BLaER1 (cell line): ENCODE measurements at regions not wholly inside any gene's neighbourhood (a gene's known extent, or its start where the extent isn't known, plus 50 kb on each side); places are given as distances from the start of the nearest gene placed in this dataset.

Experiments
- H3K27ac ChIP-seq: shearing (Covaris generic); formaldehyde crosslinking; 2 replicates; pipeline ENCODE4 v1.8.1; 2022
- H3K27me3 ChIP-seq: shearing (Covaris generic); formaldehyde crosslinking; 2 replicates; pipeline ENCODE4 v1.8.1; 2022
- H3K36me3 ChIP-seq: shearing (Covaris generic); formaldehyde crosslinking; 2 replicates; pipeline ENCODE4 v1.8.1; 2022
- H3K4me1 ChIP-seq: shearing (Covaris generic); formaldehyde crosslinking; 2 replicates; pipeline ENCODE4 v1.8.1; 2022
- H3K4me2 ChIP-seq: shearing (Covaris generic); formaldehyde crosslinking; 2 replicates; pipeline ENCODE4 v1.8.1; 2022
- H3K4me3 ChIP-seq: shearing (Covaris generic); formaldehyde crosslinking; 2 replicates; pipeline ENCODE4 v1.8.1; 2022
- H3K9ac ChIP-seq: shearing (Covaris generic); formaldehyde crosslinking; 2 replicates; pipeline ENCODE4 v1.8.1; 2022
- H3K9me3 ChIP-seq: shearing (Covaris generic); formaldehyde crosslinking; 2 replicates; pipeline ENCODE4 v1.8.1; 2022
- H4K20me1 ChIP-seq: shearing (Covaris generic); formaldehyde crosslinking; 2 replicates; pipeline ENCODE4 v1.8.1; 2022
- Cebpa-rat ChIP-seq: shearing (Covaris generic); IDR thresholded peaks from 2 replicates; pipeline ENCODE4 v1.8.1; 2022

- no peaks in the 10 kb centered on the region for H3K36me3 ChIP-seq
- H4K20me1 ChIP-seq = no peaks in the 10 kb centered on the region
- no peak overlapping the region for H3K4me2 ChIP-seq
- H3K27ac ChIP-seq = no peak overlapping the region
- H3K4me3 ChIP-seq = no peak overlapping the region
- H3K4me1 ChIP-seq = 0 out of 2 replicates have a peak, but pooled peaks cover 7% of the 10 kb centered on the region
- no peak overlapping the region for H3K9ac ChIP-seq
- H3K27me3 ChIP-seq = no peaks in the 10 kb centered on the region
- TF ChIP-seq Cebpa-rat = no peak
- peaks cover 29% of the 10 kb centered on the region for H3K9me3 ChIP-seq
Observed at GRCh38 chr16:14338236-14338635, 267.1 kb downstream of the MRTFB start.

- H3K27ac ChIP-seq = no peak overlapping the region
- no peak overlapping the region for H3K4me3 ChIP-seq
- H3K36me3 ChIP-seq = no peaks in the 10 kb centered on the region
- no peaks in the 10 kb centered on the region for H4K20me1 ChIP-seq
- H3K4me1 ChIP-seq = 0 out of 2 replicates have a peak, but pooled peaks cover 7% of the 10 kb centered on the region
- no peak overlapping the region for H3K9ac ChIP-seq
- H3K4me2 ChIP-seq = no peak overlapping the region
- no peaks in the 10 kb centered on the region for H3K27me3 ChIP-seq
- peaks cover 22% of the 10 kb centered on the region for H3K9me3 ChIP-seq
- no peak for TF ChIP-seq Cebpa-rat
Observed at GRCh38 chr16:14337303-14338191, 266.4 kb downstream of the MRTFB start.

- Histone ChIP-seq H3K9me3 (peaks cover 4% of the 10 kb centered on the region), H3K27ac (no peak overlapping the region), H3K27me3 (no peaks in the 10 kb centered on the region), H3K9ac (no peak overlapping the region), H3K4me1 (0 out of 2 replicates have a peak, but pooled peaks cover 7% of the 10 kb centered on the region), H3K4me3 (no peak overlapping the region), H4K20me1 (no peaks in the 10 kb centered on the region), H3K36me3 (no peaks in the 10 kb centered on the region), H3K4me2 (no peak overlapping the region)
- TF ChIP-seq Cebpa-rat = no peak
Observed at GRCh38 chr16:14335297-14335696, 264.2 kb downstream of the MRTFB start.

- no peaks in the 10 kb centered on the region for H3K36me3 ChIP-seq
- no peak for TF ChIP-seq Cebpa-rat
- H3K27me3 ChIP-seq = no peaks in the 10 kb centered on the region
- no peak overlapping the region for H3K27ac ChIP-seq
- H3K9ac ChIP-seq = no peak overlapping the region
- peaks cover 12% of the 10 kb centered on the region; the same call in 1 of the 2 replicates for H3K4me1 ChIP-seq
- H3K4me2 ChIP-seq = no peak overlapping the region
- H3K9me3 ChIP-seq = peaks cover 4% of the 10 kb centered on the region; the same call in 1 of the 2 replicates
- no peaks in the 10 kb centered on the region for H4K20me1 ChIP-seq
- no peak overlapping the region for H3K4me3 ChIP-seq
Observed at GRCh38 chr16:14334366-14335080, 263.4 kb downstream of the MRTFB start.

GRCh38 chr16:14333361-14333760, 262.2 kb downstream of the MRTFB start:
- Histone ChIP-seq H3K27me3 (no peaks in the 10 kb centered on the region), H3K9ac (no peak overlapping the region), H3K36me3 (no peaks in the 10 kb centered on the region), H3K4me3 (no peak overlapping the region), H4K20me1 (no peaks in the 10 kb centered on the region), H3K4me1 (peaks cover 14% of the 10 kb centered on the region; the same call in 1 of the 2 replicates), H3K4me2 (no peak overlapping the region), H3K9me3 (peaks cover 4% of the 10 kb centered on the region; the same call in 1 of the 2 replicates), H3K27ac (no peak overlapping the region)
- TF ChIP-seq Cebpa-rat = no peak

- peaks cover 14% of the 10 kb centered on the region; the same call in 1 of the 2 replicates for H3K4me1 ChIP-seq
- no peak overlapping the region for H3K4me3 ChIP-seq
- H3K27ac ChIP-seq = no peak overlapping the region
- H3K9me3 ChIP-seq = peaks cover 4% of the 10 kb centered on the region; the same call in 1 of the 2 replicates
- no peak overlapping the region for H3K4me2 ChIP-seq
- H3K9ac ChIP-seq = no peak overlapping the region
- no peaks in the 10 kb centered on the region for H3K36me3 ChIP-seq
- no peak for TF ChIP-seq Cebpa-rat
- H3K27me3 ChIP-seq = no peaks in the 10 kb centered on the region
- no peaks in the 10 kb centered on the region for H4K20me1 ChIP-seq
Observed at GRCh38 chr16:14331020-14331419, 259.9 kb downstream of the MRTFB start.

GRCh38 chr16:14329727-14330350, 258.7 kb downstream of the MRTFB start:
- Histone ChIP-seq H3K27me3 (no peaks in the 10 kb centered on the region), H3K4me2 (no peak overlapping the region; the same call in 1 of the 2 replicates), H3K4me3 (no peak overlapping the region), H3K36me3 (no peaks in the 10 kb centered on the region), H3K27ac (no peak overlapping the region), H3K9me3 (no peaks in the 10 kb centered on the region), H3K9ac (no peak overlapping the region), H4K20me1 (no peaks in the 10 kb centered on the region), H3K4me1 (peaks cover 7% of the 10 kb centered on the region; the same call in 1 of the 2 replicates)
- TF ChIP-seq Cebpa-rat = no peak

- Histone ChIP-seq H3K9ac (no peak overlapping the region), H3K4me2 (no peak overlapping the region), H3K9me3 (no peaks in the 10 kb centered on the region; the same call in 1 of the 2 replicates), H3K4me1 (peaks cover 7% of the 10 kb centered on the region; the same call in 1 of the 2 replicates), H3K4me3 (no peak overlapping the region), H3K27me3 (no peaks in the 10 kb centered on the region), H4K20me1 (no peaks in the 10 kb centered on the region), H3K27ac (no peak overlapping the region), H3K36me3 (no peaks in the 10 kb centered on the region)
- TF ChIP-seq Cebpa-rat = no peak
Observed at GRCh38 chr16:14325502-14326401, 254.6 kb downstream of the MRTFB start.

GRCh38 chr16:14324581-14324980, 253.5 kb downstream of the MRTFB start:
- TF ChIP-seq Cebpa-rat = no peak
- Histone ChIP-seq H3K27ac (no peak overlapping the region), H4K20me1 (no peaks in the 10 kb centered on the region), H3K9ac (no peak overlapping the region), H3K4me3 (no peak overlapping the region), H3K36me3 (no peaks in the 10 kb centered on the region), H3K4me2 (no peak overlapping the region), H3K4me1 (peaks cover 2% of the 10 kb centered on the region; the same call in 1 of the 2 replicates), H3K27me3 (no peaks in the 10 kb centered on the region), H3K9me3 (no peaks in the 10 kb centered on the region; the same call in 1 of the 2 replicates)
